ENCODE measurements at regions not wholly inside any gene's neighbourhood (a gene's known extent, or its start where the extent isn't known, plus 50 kb on each side); places are given as distances from the start of the nearest gene placed in this dataset.

DNA sequence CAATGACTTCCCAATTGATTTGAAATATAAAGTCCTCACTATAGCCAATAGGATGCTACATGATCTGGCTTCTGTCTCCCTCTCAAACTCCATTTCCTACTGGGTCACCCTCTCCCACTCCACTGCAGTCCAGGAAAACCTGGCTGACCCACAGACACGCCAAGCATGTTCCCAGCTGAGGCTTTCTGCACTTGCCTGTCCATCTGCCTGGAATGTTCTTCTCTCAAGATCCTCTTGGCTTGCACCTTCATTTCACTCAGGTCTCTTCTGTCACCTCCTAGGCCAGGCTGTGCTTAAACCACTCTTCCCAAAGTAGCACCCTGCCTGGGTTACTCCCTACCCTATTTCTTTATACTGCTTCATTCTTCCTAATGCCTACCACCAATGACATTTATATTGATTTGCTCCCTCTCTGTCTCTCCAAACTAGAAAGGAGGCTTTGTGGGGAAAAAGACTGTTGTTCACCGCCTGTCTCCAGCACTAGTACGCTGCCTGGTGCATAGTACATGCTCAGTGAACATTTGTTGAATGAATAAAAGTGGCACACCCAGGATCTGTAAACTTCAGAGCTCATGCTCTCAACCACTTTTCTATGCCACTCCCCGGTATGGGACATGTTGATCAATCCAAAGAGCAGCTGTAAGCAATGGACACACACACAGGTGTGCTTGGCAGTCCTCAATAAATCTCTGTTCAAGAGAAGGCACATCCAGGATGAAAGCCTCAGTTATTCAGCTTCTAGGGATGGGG lies 261.3 kb downstream of the FOXO1 start:
- Histone ChIP-seq H3K79me2 (ENCODE audit: control insufficient read depth, insufficient read depth, low read length) (no peaks in the 10 kb centered on the region), H3K9ac (ENCODE audit: control insufficient read depth, extremely low read depth, insufficient read depth, low read length) (no peak overlapping the region), H3K4me1 (ENCODE audit: control insufficient read depth, extremely low read depth, insufficient read depth, low read length) (peaks cover 19% of the 10 kb centered on the region), H3K9me1 (ENCODE audit: control insufficient read depth, extremely low read depth, insufficient read depth, low read length) (no peaks in the 10 kb centered on the region), H3K9me3 (ENCODE audit: control insufficient read depth, low read depth, low read length) (no peaks in the 10 kb centered on the region), H3K27me3 (ENCODE audit: control insufficient read depth, extremely low read depth, insufficient read depth, low read length) (no peaks in the 10 kb centered on the region), H3K27ac (ENCODE audit: control insufficient read depth, insufficient read depth, low read length) (no peak overlapping the region), H4K20me1 (ENCODE audit: control insufficient read depth, extremely low read depth, insufficient read depth, low read length) (no peaks in the 10 kb centered on the region), H3K36me3 (ENCODE audit: control insufficient read depth in 2 of 2, extremely low read depth in 1 of 2, insufficient read depth in 2 of 2, low read length in 2 of 2) (no peaks in the 10 kb centered on the region), H2AFZ (ENCODE audit: control insufficient read depth, low read length) (no peak overlapping the region), H3K4me2 (ENCODE audit: control insufficient read depth, extremely low read depth, insufficient read depth, low read depth, low read length) (no peak overlapping the region), H3K4me3 (ENCODE audit: control insufficient read depth in 2 of 3, extremely low read depth in 1 of 3, insufficient read depth in 2 of 3, low read depth in 1 of 3, low read length in 3 of 3) (no peak overlapping the region)
- no peak for FAIRE-seq
- TF ChIP-seq EZH2 (IDR thresholded peaks at IDR 0.05; ENCODE audit: low read length) = no peak
- TF ChIP-seq, protein P1, sequence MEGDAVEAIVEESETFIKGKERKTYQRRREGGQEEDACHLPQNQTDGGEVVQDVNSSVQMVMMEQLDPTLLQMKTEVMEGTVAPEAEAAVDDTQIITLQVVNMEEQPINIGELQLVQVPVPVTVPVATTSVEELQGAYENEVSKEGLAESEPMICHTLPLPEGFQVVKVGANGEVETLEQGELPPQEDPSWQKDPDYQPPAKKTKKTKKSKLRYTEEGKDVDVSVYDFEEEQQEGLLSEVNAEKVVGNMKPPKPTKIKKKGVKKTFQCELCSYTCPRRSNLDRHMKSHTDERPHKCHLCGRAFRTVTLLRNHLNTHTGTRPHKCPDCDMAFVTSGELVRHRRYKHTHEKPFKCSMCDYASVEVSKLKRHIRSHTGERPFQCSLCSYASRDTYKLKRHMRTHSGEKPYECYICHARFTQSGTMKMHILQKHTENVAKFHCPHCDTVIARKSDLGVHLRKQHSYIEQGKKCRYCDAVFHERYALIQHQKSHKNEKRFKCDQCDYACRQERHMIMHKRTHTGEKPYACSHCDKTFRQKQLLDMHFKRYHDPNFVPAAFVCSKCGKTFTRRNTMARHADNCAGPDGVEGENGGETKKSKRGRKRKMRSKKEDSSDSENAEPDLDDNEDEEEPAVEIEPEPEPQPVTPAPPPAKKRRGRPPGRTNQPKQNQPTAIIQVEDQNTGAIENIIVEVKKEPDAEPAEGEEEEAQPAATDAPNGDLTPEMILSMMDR (optimal IDR thresholded peaks at IDR 0.05 in 1 of 3, IDR thresholded peaks at IDR 0.05 in 1 of 3, conservative IDR thresholded peaks at IDR 0.05 in 1 of 3; ENCODE audit: extremely low read depth in 1 of 3, insufficient read depth in 2 of 3, low read length in 3 of 3) = no peak
- dilution Hi-C loops (cut with MboI; ENCODE audit: extremely low pct_ligation_motif_present, low sequenced_read_pairs) = no loop called here
- no peak for DNase-seq (ENCODE audit: low read depth, low spot score)

DNA sequence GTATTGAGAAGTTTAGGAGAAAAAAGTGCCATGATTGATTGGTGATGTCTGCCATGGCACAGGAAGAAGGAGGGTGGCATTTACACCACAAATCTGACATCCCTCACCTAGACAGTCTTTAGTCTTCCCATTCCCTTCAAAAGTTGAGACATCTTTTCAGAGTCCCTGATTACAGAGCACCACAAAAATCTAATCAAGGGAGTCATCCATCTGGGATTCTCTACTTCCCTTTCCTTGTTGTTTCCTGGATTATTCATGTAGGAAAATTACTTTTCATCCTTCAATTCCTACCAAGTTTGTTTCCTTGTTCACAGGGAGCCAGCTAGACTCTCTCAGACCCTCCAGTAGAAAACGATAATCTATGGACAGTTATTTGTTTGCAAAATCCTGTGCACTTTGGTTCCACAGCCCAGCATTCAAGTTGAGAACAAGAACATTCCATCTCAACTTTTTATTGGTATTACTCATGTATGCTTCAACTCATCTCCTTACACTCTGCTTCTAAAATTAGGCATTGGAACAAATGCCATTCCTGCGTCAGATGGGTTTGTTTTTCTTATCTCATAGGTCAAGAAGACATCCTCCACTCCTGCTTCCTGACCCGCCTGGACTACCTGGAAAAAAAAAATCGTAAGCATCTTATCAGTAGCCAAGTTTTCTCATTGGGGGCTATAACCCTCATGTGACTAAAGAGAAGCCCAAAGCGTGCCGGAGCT lies 259.9 kb downstream of the FOXO1 start:
- FAIRE-seq (no peak), DNase-seq (ENCODE audit: low read depth, low spot score) (no peak)
- Histone ChIP-seq H3K9me3 (ENCODE audit: control insufficient read depth, low read depth, low read length) (no peaks in the 10 kb centered on the region), H3K27me3 (ENCODE audit: control insufficient read depth, extremely low read depth, insufficient read depth, low read length) (no peaks in the 10 kb centered on the region), H4K20me1 (ENCODE audit: control insufficient read depth, extremely low read depth, insufficient read depth, low read length) (no peaks in the 10 kb centered on the region), H3K79me2 (ENCODE audit: control insufficient read depth, insufficient read depth, low read length) (no peaks in the 10 kb centered on the region), H2AFZ (ENCODE audit: control insufficient read depth, low read length) (peak overlapping the region; percentile 4), H3K27ac (ENCODE audit: control insufficient read depth, insufficient read depth, low read length) (no peak overlapping the region), H3K4me3 (ENCODE audit: control insufficient read depth in 2 of 3, extremely low read depth in 1 of 3, insufficient read depth in 2 of 3, low read depth in 1 of 3, low read length in 3 of 3) (no peak overlapping the region), H3K4me2 (ENCODE audit: control insufficient read depth, extremely low read depth, insufficient read depth, low read depth, low read length) (peak overlapping the region; percentile 6), H3K9ac (ENCODE audit: control insufficient read depth, extremely low read depth, insufficient read depth, low read length) (no peak overlapping the region), H3K4me1 (ENCODE audit: control insufficient read depth, extremely low read depth, insufficient read depth, low read length) (peaks cover 19% of the 10 kb centered on the region), H3K9me1 (ENCODE audit: control insufficient read depth, extremely low read depth, insufficient read depth, low read length) (no peaks in the 10 kb centered on the region), H3K36me3 (ENCODE audit: control insufficient read depth in 2 of 2, extremely low read depth in 1 of 2, insufficient read depth in 2 of 2, low read length in 2 of 2) (no peaks in the 10 kb centered on the region)
- TF ChIP-seq, protein P1 (optimal IDR thresholded peaks at IDR 0.05 in 1 of 3, IDR thresholded peaks at IDR 0.05 in 1 of 3, conservative IDR thresholded peaks at IDR 0.05 in 1 of 3; ENCODE audit: extremely low read depth in 1 of 3, insufficient read depth in 2 of 3, low read length in 3 of 3) = no peak
- TF ChIP-seq EZH2 (IDR thresholded peaks at IDR 0.05; ENCODE audit: low read length) = no peak
- dilution Hi-C loops (cut with MboI; ENCODE audit: extremely low pct_ligation_motif_present, low sequenced_read_pairs) = no loop called here

Data from keratinocyte (primary cell).